OCI-LY7 (cell line): ENCODE measurements at regions not wholly inside any gene's neighbourhood (a gene's known extent, or its start where the extent isn't known, plus 50 kb on each side); places are given as distances from the start of the nearest gene placed in this dataset.

ENCODE experiments used
- CTCF ChIP-seq: fragments of 200-600 bp; sonication (generic); conservative IDR thresholded peaks from 2 replicates; pipeline ENCODE4 v1.5.1; 2014; ENCODE audit warnings: mild to moderate bottlenecking, antibody characterized with exemption, low read length, moderate library complexity, mixed read lengths
- EZH2phosphoT487 ChIP-seq: fragments of 200-600 bp; sonication (generic); IDR thresholded peaks from 2 replicates; pipeline ENCODE4 v1.6.1; 2018; ENCODE audit warnings: low read depth, borderline replicate concordance, mild to moderate bottlenecking, mixed run types, antibody characterized with exemption, low read length, moderate library complexity, mixed read lengths

DNA sequence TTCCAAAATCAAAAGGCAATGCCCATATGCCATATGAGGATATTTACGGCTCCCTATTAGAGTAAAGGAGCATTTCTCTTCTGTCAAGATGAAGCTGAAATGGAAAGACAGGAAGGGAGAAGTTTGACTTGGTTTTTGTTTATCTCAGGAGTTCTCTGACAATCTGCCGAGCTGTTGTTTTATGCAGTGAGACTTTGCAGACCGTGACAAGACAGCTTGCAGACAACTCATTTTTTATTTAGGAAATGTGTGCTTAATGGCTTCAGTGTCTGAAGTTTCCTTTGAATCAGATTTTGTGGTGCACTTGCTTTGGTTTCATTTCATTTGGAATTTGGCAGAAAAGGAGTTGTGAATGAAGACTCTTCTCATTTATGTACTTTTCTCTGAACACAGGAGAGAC is 145.4 kb downstream of the C12orf50 start:
- TF ChIP-seq CTCF (no peak), EZH2phosphoT487 (no peak)
